SK-N-SH (cell line): ENCODE measurements at regions not wholly inside any gene's neighbourhood (a gene's known extent, or its start where the extent isn't known, plus 50 kb on each side); places are given as distances from the start of the nearest gene placed in this dataset.

ENCODE experiments used
- CTCF ChIA-PET: fragments of 300-600, 350-600 bp; formaldehyde crosslinking; extraction: SDS; loops from one replicate; lab custom pipeline; 2021; lab: Yijun Ruan, JAX
- POLR2A ChIA-PET: fragments of 350-600 bp; sonication (Branson Sonifier 250); formaldehyde crosslinking; extraction: SDS; loops from one replicate; lab custom pipeline; 2020; ENCODE audit warnings: antibody characterized with exemption, inconsistent platforms; lab: Yijun Ruan, JAX
- DNase-seq: peaks from one replicate; pipeline ENCODE4 v3.0.0; 2012
- H2AFZ ChIP-seq: fragments of 200-600 bp; sonication (generic); 2 replicates; pipeline ENCODE4 v1.8.1; 2016; ENCODE audit warnings: antibody characterized with exemption, mild to moderate bottlenecking, low read depth
- H3F3A ChIP-seq: fragments of 200-600 bp; sonication (generic); replicated peaks from 2 replicates; pipeline ENCODE3; 2016; ENCODE audit warnings: antibody characterized with exemption, mild to moderate bottlenecking; ENCODE audit not compliant: insufficient read depth
- H3K27ac ChIP-seq, 2 experiments: fragments of 200-500 bp in 1 of 2; fragments of 200-600 bp in 1 of 2; sonication (Bioruptor generic) in 1 of 2; sonication (generic), shearing (Covaris generic) in 1 of 2; 2 replicates each; pipeline versions ENCODE4 v1.5.1 to v1.6.1; 2014 to 2016; ENCODE audit warnings: low read depth in 2 of 2, inconsistent platforms in 1 of 2, low read length in 1 of 2, mild to moderate bottlenecking in 1 of 2, mixed read lengths in 1 of 2
- H3K27me3 ChIP-seq: fragments of 200-600 bp; sonication (generic), shearing (Covaris generic); 2 replicates; pipeline ENCODE4 v1.6.1; 2016; ENCODE audit warnings: mixed run types; ENCODE audit not compliant: insufficient read depth
- H3K36me3 ChIP-seq, 2 experiments: fragments of 200-500 bp in 1 of 2; fragments of 200-600 bp in 1 of 2; sonication (Bioruptor generic) in 1 of 2; sonication (generic) in 1 of 2; replicated peaks in 1 of 2; 2 replicates each; pipeline versions ENCODE3 to v1.5.1; 2014 to 2016; ENCODE audit warnings: low read length in 1 of 2, mild to moderate bottlenecking in 1 of 2; ENCODE audit not compliant: insufficient read depth in 2 of 2, control insufficient read depth in 1 of 2
- H3K4me1 ChIP-seq, 2 experiments: fragments of 200-500 bp in 1 of 2; fragments of 200-600 bp in 1 of 2; sonication (Bioruptor generic) in 1 of 2; sonication (generic), shearing (Covaris generic) in 1 of 2; 2 replicates each; pipeline versions ENCODE4 v1.5.1 to v1.6.1; 2014 to 2016; ENCODE audit warnings: low read depth in 1 of 2, low read length in 1 of 2, mixed run types in 1 of 2; ENCODE audit not compliant: insufficient read depth in 2 of 2, control insufficient read depth in 1 of 2
- H3K4me2 ChIP-seq: fragments of 200-600 bp; sonication (generic), shearing (Covaris generic); 2 replicates; pipeline ENCODE4 v1.6.1; 2017; ENCODE audit warnings: mixed run types
- H3K4me3 ChIP-seq, 2 experiments: fragments of 200-500 bp in 1 of 2; fragments of 200-600 bp in 1 of 2; sonication (Bioruptor generic) in 1 of 2; sonication (generic), shearing (Covaris generic) in 1 of 2; 2 replicates each; pipeline versions ENCODE4 v1.5.1 to v1.8.1; 2014 to 2016; ENCODE audit warnings: low read depth in 2 of 2, inconsistent platforms in 1 of 2, low read length in 1 of 2, mild to moderate bottlenecking in 1 of 2, mixed read lengths in 1 of 2, moderate library complexity in 1 of 2
- H3K79me2 ChIP-seq: fragments of 200-600 bp; sonication (generic); 2 replicates; pipeline ENCODE4 v1.8.1; 2017; ENCODE audit warnings: mild to moderate bottlenecking; ENCODE audit not compliant: insufficient read depth
- H3K9ac ChIP-seq: fragments of 200-600 bp; sonication (generic); 2 replicates; pipeline ENCODE4 v1.6.1; 2017; ENCODE audit warnings: mixed run types
- H3K9me2 ChIP-seq: fragments of 200-600 bp; sonication (generic); 2 replicates; pipeline ENCODE4 v1.6.1; 2017; ENCODE audit warnings: mixed run types
- H3K9me3 ChIP-seq: fragments of 200-600 bp; sonication (generic); 2 replicates; pipeline ENCODE4 v1.6.1; 2017; ENCODE audit warnings: mixed run types, mild to moderate bottlenecking, moderate library complexity
- H4K20me1 ChIP-seq: fragments of 200-600 bp; sonication (generic); 2 replicates; pipeline ENCODE4 v1.6.1; 2017; ENCODE audit warnings: mild to moderate bottlenecking, mixed run types; ENCODE audit not compliant: insufficient read depth
- ELF1 ChIP-seq: IDR thresholded peaks from 2 replicates; pipeline ENCODE4 v1.4.0; 2012
- EP300 ChIP-seq, 2 experiments: IDR thresholded peaks; 2 replicates each; pipeline versions ENCODE4 v1.4.0 to v1.6.1; 2012; ENCODE audit warnings: borderline replicate concordance in 1 of 2, low read depth in 1 of 2, low read length in 1 of 2
- EZH2phosphoT487 ChIP-seq: fragments of 200-600 bp; sonication (generic); IDR thresholded peaks from 2 replicates; pipeline ENCODE4 v1.6.1; 2017; ENCODE audit warnings: low read depth, mixed run types, mild to moderate bottlenecking, antibody characterized with exemption, moderate library complexity, borderline replicate concordance
- MEF2A ChIP-seq: IDR thresholded peaks from 2 replicates; pipeline ENCODE4 v1.4.0; 2012; ENCODE audit warnings: low read depth, borderline replicate concordance
- MXI1 ChIP-seq: IDR thresholded peaks from 2 replicates; pipeline ENCODE4 v1.6.1; 2012; ENCODE audit warnings: mild to moderate bottlenecking, low read depth, low read length, improper control_type of control experiment
- NFIC ChIP-seq: IDR thresholded peaks from 2 replicates; pipeline ENCODE4 v1.4.0; 2012; ENCODE audit warnings: borderline replicate concordance
- RAD21 ChIP-seq: IDR thresholded peaks from 2 replicates; pipeline ENCODE4 v1.6.1; 2012; ENCODE audit warnings: mild to moderate bottlenecking, low read length
- RCOR1 ChIP-seq: fragments of 150-350 bp; IDR thresholded peaks from 2 replicates; pipeline ENCODE4 v1.6.1; 2017; ENCODE audit warnings: antibody characterized with exemption, low read length
- SIN3A ChIP-seq: IDR thresholded peaks from 2 replicates; pipeline ENCODE4 v1.6.1; 2012; ENCODE audit warnings: low read depth, mild to moderate bottlenecking, low read length, moderate library complexity, borderline replicate concordance
- SMC3 ChIP-seq: IDR thresholded peaks from 2 replicates; pipeline ENCODE4 v1.6.1; 2012; ENCODE audit warnings: low read depth, low read length, improper control_type of control experiment
- TAF1 ChIP-seq: IDR thresholded peaks from 2 replicates; pipeline ENCODE4 v1.6.1; 2012; ENCODE audit warnings: low read depth, mild to moderate bottlenecking, low read length, moderate library complexity, borderline replicate concordance
- TCF12 ChIP-seq: IDR thresholded peaks from 2 replicates; pipeline ENCODE4 v1.4.0; 2012
- TEAD4 ChIP-seq: IDR thresholded peaks from 2 replicates; pipeline ENCODE4 v1.4.0; 2012; ENCODE audit warnings: mild to moderate bottlenecking, borderline replicate concordance; ENCODE audit not compliant: insufficient read depth
- YY1 ChIP-seq: IDR thresholded peaks from 2 replicates; pipeline ENCODE4 v1.4.0; 2012; ENCODE audit warnings: low read depth, mild to moderate bottlenecking
- WGBS: methylation state at CpG from one replicate; pipeline ENCODE4 v1.1.6; 2017; ENCODE audit warnings: low lambda C conversion rate; 5-methylcytosine and 5-hydroxymethylcytosine counted together
- TF ChIP-seq, protein P1 (sequence below): fragments of 150-350 bp; IDR thresholded peaks from 2 replicates; pipeline ENCODE4 v1.6.1; 2017; ENCODE audit warnings: antibody characterized with exemption, low read length, low read depth, borderline replicate concordance

- no peak for TF ChIP-seq TEAD4
Observed at GRCh38 chr2:41771710-41772109, 276.1 kb upstream of the PKDCC start (continued).

DNA sequence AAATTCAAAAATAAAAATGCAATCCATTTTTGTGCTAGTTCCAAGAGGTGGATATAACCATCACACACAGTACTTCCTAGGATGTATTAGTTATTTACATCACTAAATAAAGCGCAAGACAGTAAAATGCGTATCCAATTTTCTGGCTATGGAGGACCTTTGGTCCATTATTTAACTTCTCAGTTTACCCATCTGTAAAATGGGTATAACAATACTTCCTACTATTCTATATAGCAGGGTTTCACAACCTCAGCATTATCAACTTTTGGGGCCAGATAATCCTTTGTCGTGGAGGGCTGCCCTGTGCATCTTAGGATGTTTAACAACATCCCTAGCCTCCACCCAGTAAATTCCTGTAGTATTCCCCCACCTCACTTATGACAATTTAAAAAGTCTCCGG is 275.1 kb upstream of the PKDCC start:
- no peaks in the 10 kb centered on the region for H3K4me1 ChIP-seq
- no peaks in the 10 kb centered on the region for H4K20me1 ChIP-seq
- no peaks in the 10 kb centered on the region for H3K79me2 ChIP-seq
- no peak overlapping the region for H3K4me2 ChIP-seq
- 0 out of 2 replicates have a peak, but pooled peaks cover 6% of the 10 kb centered on the region for H3K27me3 ChIP-seq
- no peak overlapping the region for H3K27ac ChIP-seq
- no peak for DNase-seq
- no peaks in the 10 kb centered on the region for H3K9me3 ChIP-seq
- H3F3A ChIP-seq, result no peaks in the 10 kb centered on the region
- POLR2A ChIA-PET, result no interaction called here
- no peak for TF ChIP-seq EP300 (IDR thresholded peaks at IDR 0.05; ENCODE audit: borderline replicate concordance in 1 of 2, low read depth in 1 of 2, low read length in 1 of 2)
- TF ChIP-seq, all 33 proteins: peak for 0
- no peak overlapping the region for H3K4me3 ChIP-seq
- H3K9me2 ChIP-seq, result no peaks in the 10 kb centered on the region
- CTCF ChIA-PET, result interaction anchor here (0.9 to 1.9 kb wide), 3 partner anchors 9 to 81 kb away, joined by 3 to 6 read pairs (median 3); no protein-coding TSS in a partner anchor
- 57% methylated on average over 4 of the region's 4 CpGs for WGBS
- no peak overlapping the region; the same call in 1 of the 2 replicates for H2AFZ ChIP-seq
- no peaks in the 10 kb centered on the region for H3K36me3 ChIP-seq
- no peak overlapping the region for H3K9ac ChIP-seq

GRCh38 chr2:41774011-41774605 is 273.7 kb upstream of the PKDCC start:
- H3K9me3 ChIP-seq, result no peaks in the 10 kb centered on the region
- no peaks in the 10 kb centered on the region for H3K79me2 ChIP-seq
- no peaks in the 10 kb centered on the region for H4K20me1 ChIP-seq
- no peaks in the 10 kb centered on the region for H3K36me3 ChIP-seq
- no peaks in the 10 kb centered on the region for H3K4me1 ChIP-seq
- no peak overlapping the region for H3K4me2 ChIP-seq
- H3K27ac ChIP-seq, result no peak overlapping the region
- H2AFZ ChIP-seq, result no peak overlapping the region
- WGBS, result 27% methylated on average over 3 of the region's 3 CpGs
- no peak overlapping the region for H3K9ac ChIP-seq
- no peak for DNase-seq
- ChIA-PET CTCF (interaction anchor here (0.8 to 1.2 kb wide), 4 partner anchors 9 to 1860 kb away, joined by 3 to 4 read pairs (median 3); no protein-coding TSS in a partner anchor), POLR2A (no interaction called here)
- no peaks in the 10 kb centered on the region for H3F3A ChIP-seq
- no peaks in the 10 kb centered on the region for H3K9me2 ChIP-seq
- H3K27me3 ChIP-seq, result 0 out of 2 replicates have a peak, but pooled peaks cover 6% of the 10 kb centered on the region
- no peak overlapping the region for H3K4me3 ChIP-seq
- no peak for TF ChIP-seq NFIC
- TF ChIP-seq SMC3, result no peak
- no peak for TF ChIP-seq RCOR1

- no peaks in the 10 kb centered on the region for H3K9me3 ChIP-seq
- no peaks in the 10 kb centered on the region for H3K9me2 ChIP-seq
- H3F3A ChIP-seq, result no peaks in the 10 kb centered on the region
- H3K4me3 ChIP-seq, result no peak overlapping the region
- H3K27me3 ChIP-seq, result no peaks in the 10 kb centered on the region
- H3K4me1 ChIP-seq, result no peaks in the 10 kb centered on the region
- H3K36me3 ChIP-seq, result no peaks in the 10 kb centered on the region
- H3K27ac ChIP-seq, result no peak overlapping the region
- H4K20me1 ChIP-seq, result no peaks in the 10 kb centered on the region
- no peak overlapping the region for H2AFZ ChIP-seq
- CTCF ChIA-PET, result interaction anchor here (2.4 kb wide), 1 partner anchor 77 kb away, joined by 6 read pairs; no protein-coding TSS in a partner anchor
- DNase-seq, result no peak
- POLR2A ChIA-PET, result no interaction called here
- 23% methylated on average over 4 of the region's 4 CpGs for WGBS
- H3K9ac ChIP-seq, result no peak overlapping the region
- H3K4me2 ChIP-seq, result no peak overlapping the region
- no peaks in the 10 kb centered on the region for H3K79me2 ChIP-seq
- TF ChIP-seq MEF2A (no peak), YY1 (no peak), TEAD4 (no peak), ELF1 (no peak), MXI1 (no peak), TAF1 (no peak), RAD21 (no peak), EZH2phosphoT487 (no peak), TCF12 (no peak), SIN3A (no peak)
- TF ChIP-seq, protein P1, sequence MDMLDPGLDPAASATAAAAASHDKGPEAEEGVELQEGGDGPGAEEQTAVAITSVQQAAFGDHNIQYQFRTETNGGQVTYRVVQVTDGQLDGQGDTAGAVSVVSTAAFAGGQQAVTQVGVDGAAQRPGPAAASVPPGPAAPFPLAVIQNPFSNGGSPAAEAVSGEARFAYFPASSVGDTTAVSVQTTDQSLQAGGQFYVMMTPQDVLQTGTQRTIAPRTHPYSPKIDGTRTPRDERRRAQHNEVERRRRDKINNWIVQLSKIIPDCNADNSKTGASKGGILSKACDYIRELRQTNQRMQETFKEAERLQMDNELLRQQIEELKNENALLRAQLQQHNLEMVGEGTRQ, result no peak
Observed at GRCh38 chr2:41775366-41776025, 272.3 kb upstream of the PKDCC start.
